SK-MEL-5 (cell line): ENCODE measurements at regions not wholly inside any gene's neighbourhood (a gene's known extent, or its start where the extent isn't known, plus 50 kb on each side); places are given as distances from the start of the nearest gene placed in this dataset.
"Not testable (repeated sequence)": the region's sequence is repeated elsewhere in the genome, so short reads cannot be mapped to it uniquely, and the experiment has no call there.

Experiments
- DNase-seq: peaks from one replicate; pipeline ENCODE4 v3.0.0-alpha.2; 2016; ENCODE audit warnings: low read depth, low spot score
- in situ Hi-C: cut with HindIII; loops from 2 replicates; pipeline ENCODE4 v1.10.0; 2016; ENCODE audit warnings: low sequenced_read_pairs, high pct_unique_total_duplicates, low pct_unique_long_range_greater_than_20kb

GRCh38 chr17:71553381-71553780 is 567.4 kb upstream of the SOX9 start:
- in situ Hi-C loops, result no loop called here
- no peak for DNase-seq

- no peak for DNase-seq
- in situ Hi-C loops, result no loop called here
Observed at GRCh38 chr17:71558901-71559300, 561.9 kb upstream of the SOX9 start.

- DNase-seq, result no peak
- in situ Hi-C loops, result no loop called here
Observed at GRCh38 chr17:71572343-71572742, 548.5 kb upstream of the SOX9 start.

- in situ Hi-C loops, result no loop called here
Observed at GRCh38 chr17:71578446-71578845, 542.4 kb upstream of the SOX9 start.

GRCh38 chr17:71580220-71580619 is 540.6 kb upstream of the SOX9 start:
- in situ Hi-C loops, result no loop called here
- no peak for DNase-seq

More at GRCh38 chr17:71578446-71578845, 542.4 kb upstream of the SOX9 start:
- no peak for DNase-seq

GRCh38 chr17:71585540-71585939 is 535.3 kb upstream of the SOX9 start:
- no peak for DNase-seq
- in situ Hi-C loops, result no loop called here

- in situ Hi-C loops, result no loop called here
- DNase-seq, result no peak
Observed at GRCh38 chr17:71592431-71592830, 528.4 kb upstream of the SOX9 start.

GRCh38 chr17:71593078-71593477 is 527.7 kb upstream of the SOX9 start:
- in situ Hi-C loops, result no loop called here
- no peak for DNase-seq

- in situ Hi-C loops, DNase-seq: not testable (repeated sequence)
Observed at GRCh38 chr17:71599583-71599982, 521.2 kb upstream of the SOX9 start.

GRCh38 chr17:71600137-71600789 is 520.6 kb upstream of the SOX9 start:
- DNase-seq, result no peak
- in situ Hi-C loops, result no loop called here

- DNase-seq, result no peak
- in situ Hi-C loops, result no loop called here
Observed at GRCh38 chr17:71601894-71602504, 518.8 kb upstream of the SOX9 start.

GRCh38 chr17:71613996-71614395 is 506.8 kb upstream of the SOX9 start:
- DNase-seq, result no peak
- in situ Hi-C loops, result no loop called here

- no peak for DNase-seq
- in situ Hi-C loops, result no loop called here
Observed at GRCh38 chr17:71615820-71616219, 505.0 kb upstream of the SOX9 start.

- in situ Hi-C loops, DNase-seq: not testable (repeated sequence)
Observed at GRCh38 chr17:71617767-71618166, 503.1 kb upstream of the SOX9 start.

GRCh38 chr17:71625330-71625729 is 495.5 kb upstream of the SOX9 start:
- in situ Hi-C loops, result no loop called here
- DNase-seq, result no peak

GRCh38 chr17:71628306-71628705 is 492.5 kb upstream of the SOX9 start:
- in situ Hi-C loops, result no loop called here
- DNase-seq, result no peak

GRCh38 chr17:71631483-71631882 is 489.3 kb upstream of the SOX9 start:
- in situ Hi-C loops, result no loop called here
- DNase-seq, result no peak

GRCh38 chr17:71632328-71632727 is 488.5 kb upstream of the SOX9 start:
- DNase-seq, result no peak
- in situ Hi-C loops, result no loop called here

- DNase-seq, result no peak
- in situ Hi-C loops, result no loop called here
Observed at GRCh38 chr17:71633391-71633849, 487.4 kb upstream of the SOX9 start.
